RWPE1 (cell line): ENCODE measurements at regions not wholly inside any gene's neighbourhood (a gene's known extent, or its start where the extent isn't known, plus 50 kb on each side); places are given as distances from the start of the nearest gene placed in this dataset.

ENCODE experiments used
- CTCF ChIA-PET: fragments of 350-600 bp; sonication (Branson Sonifier 250); formaldehyde crosslinking; extraction: SDS; loops from one replicate; lab custom pipeline; 2021; lab: Yijun Ruan, JAX
- POLR2A ChIA-PET: fragments of 400-600 bp; formaldehyde crosslinking; extraction: SDS; loops from one replicate; lab custom pipeline; 2020; ENCODE audit warnings: antibody characterized with exemption; ENCODE audit not compliant: low non-redundant PET; lab: Yijun Ruan, JAX
- DNase-seq: peaks from one replicate; pipeline ENCODE4 v3.0.0; 2012; ENCODE audit warnings: low spot score
- H3K27ac ChIP-seq: fragments of 450-650 bp; 2 replicates; pipeline ENCODE4 v1.5.1; 2017
- TF ChIP-seq, protein P1 (sequence below): fragments of 450-650 bp; conservative IDR thresholded peaks from 2 replicates; pipeline ENCODE4 v1.5.1; 2017; ENCODE audit warnings: low read depth, mild to moderate bottlenecking

GRCh38 chr11:44467413-44467812, 98.0 kb upstream of the CD82 start:
- CTCF ChIA-PET, result no interaction called here
- TF ChIP-seq, protein P1, sequence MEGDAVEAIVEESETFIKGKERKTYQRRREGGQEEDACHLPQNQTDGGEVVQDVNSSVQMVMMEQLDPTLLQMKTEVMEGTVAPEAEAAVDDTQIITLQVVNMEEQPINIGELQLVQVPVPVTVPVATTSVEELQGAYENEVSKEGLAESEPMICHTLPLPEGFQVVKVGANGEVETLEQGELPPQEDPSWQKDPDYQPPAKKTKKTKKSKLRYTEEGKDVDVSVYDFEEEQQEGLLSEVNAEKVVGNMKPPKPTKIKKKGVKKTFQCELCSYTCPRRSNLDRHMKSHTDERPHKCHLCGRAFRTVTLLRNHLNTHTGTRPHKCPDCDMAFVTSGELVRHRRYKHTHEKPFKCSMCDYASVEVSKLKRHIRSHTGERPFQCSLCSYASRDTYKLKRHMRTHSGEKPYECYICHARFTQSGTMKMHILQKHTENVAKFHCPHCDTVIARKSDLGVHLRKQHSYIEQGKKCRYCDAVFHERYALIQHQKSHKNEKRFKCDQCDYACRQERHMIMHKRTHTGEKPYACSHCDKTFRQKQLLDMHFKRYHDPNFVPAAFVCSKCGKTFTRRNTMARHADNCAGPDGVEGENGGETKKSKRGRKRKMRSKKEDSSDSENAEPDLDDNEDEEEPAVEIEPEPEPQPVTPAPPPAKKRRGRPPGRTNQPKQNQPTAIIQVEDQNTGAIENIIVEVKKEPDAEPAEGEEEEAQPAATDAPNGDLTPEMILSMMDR, result no peak
- POLR2A ChIA-PET, result no interaction called here
- no peak for DNase-seq
- no peak overlapping the region for H3K27ac ChIP-seq

DNA sequence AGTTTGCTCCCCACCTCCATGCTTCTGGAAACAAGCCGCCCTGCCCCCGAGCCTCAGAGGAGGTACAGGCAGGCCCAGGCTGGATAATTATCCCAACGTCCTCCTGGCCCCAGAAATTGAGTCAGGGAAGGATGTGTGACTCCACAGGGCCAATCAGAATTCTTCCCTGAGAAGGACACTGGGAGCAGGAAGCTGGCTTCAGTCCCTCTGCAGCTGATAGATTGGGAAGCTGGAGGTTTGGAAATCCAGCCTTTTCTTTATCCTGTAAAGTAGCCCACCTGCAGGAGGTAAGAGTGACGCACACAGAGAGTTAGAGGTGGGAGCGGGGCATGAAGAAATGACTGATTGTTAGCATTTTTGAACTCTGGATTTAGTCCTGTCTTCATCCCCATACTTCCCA, 97.5 kb upstream of the CD82 start:
- no peak overlapping the region for H3K27ac ChIP-seq
- DNase-seq, result no peak
- TF ChIP-seq, protein P1, result no peak
- ChIA-PET POLR2A (no interaction called here), CTCF (interaction anchor here (0.7 kb wide), 1 partner anchor 630 kb away, joined by 3 read pairs; no protein-coding TSS in a partner anchor)

GRCh38 chr11:44468345-44468988, 97.0 kb upstream of the CD82 start:
- ChIA-PET CTCF (interaction anchor here (0.6 to 0.7 kb wide), 2 partner anchors 182 to 629 kb away, joined by 3 to 4 read pairs; no protein-coding TSS in a partner anchor), POLR2A (no interaction called here)
- H3K27ac ChIP-seq, result no peak overlapping the region
- DNase-seq, result no peak
- TF ChIP-seq, protein P1, result no peak

DNA sequence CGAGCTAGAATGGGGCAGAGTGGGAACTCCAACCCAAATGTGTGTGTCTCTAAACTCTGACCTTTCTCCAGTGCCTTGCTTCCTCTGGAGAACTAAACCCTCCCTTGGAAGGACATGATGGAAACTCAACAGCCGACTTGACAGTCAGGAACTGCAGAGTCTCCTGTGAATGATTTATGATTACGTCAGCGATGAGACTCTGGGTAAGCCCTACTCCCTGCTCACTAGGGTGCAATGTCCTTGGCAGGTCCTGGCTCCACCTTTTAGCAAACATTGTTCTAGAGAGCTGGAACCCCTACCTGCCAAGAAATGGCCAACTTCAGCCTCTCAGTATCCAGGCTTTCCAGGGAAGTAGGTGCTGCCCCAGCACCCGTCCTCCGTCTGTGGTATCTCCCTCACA, 96.1 kb upstream of the CD82 start:
- CTCF ChIA-PET, result no interaction called here
- DNase-seq, result no peak
- no peak overlapping the region for H3K27ac ChIP-seq
- POLR2A ChIA-PET, result no interaction called here
- TF ChIP-seq, protein P1, result no peak

GRCh38 chr11:44470854-44471253, 94.6 kb upstream of the CD82 start:
- H3K27ac ChIP-seq, result no peak overlapping the region
- ChIA-PET CTCF (interaction anchor here (0.5 to 0.9 kb wide), 2 partner anchors 13 to 160 kb away, joined by 3 to 4 read pairs; no protein-coding TSS in a partner anchor), POLR2A (no interaction called here)
- DNase-seq, result no peak
- TF ChIP-seq, protein P1, result no peak

GRCh38 chr11:44471603-44472002, 93.9 kb upstream of the CD82 start:
- TF ChIP-seq, protein P1, result no peak
- H3K27ac ChIP-seq, result no peak overlapping the region
- DNase-seq, result no peak
- ChIA-PET CTCF (interaction anchor here (0.5 kb wide), 1 partner anchor 161 kb away, joined by 3 read pairs; no protein-coding TSS in a partner anchor), POLR2A (no interaction called here)
